22Rv1 (cell line): ENCODE measurements at regions not wholly inside any gene's neighbourhood (a gene's known extent, or its start where the extent isn't known, plus 50 kb on each side); places are given as distances from the start of the nearest gene placed in this dataset.

Experiments
- ZFX ChIP-seq: fragments of 450-650 bp; IDR thresholded peaks from 2 replicates; pipeline ENCODE4 v1.6.1; 2017; ENCODE audit warnings: antibody characterized with exemption, borderline replicate concordance
- TF ChIP-seq, protein P1 (sequence below): fragments of 450-650 bp; IDR thresholded peaks from 2 replicates; pipeline ENCODE4 v1.5.1; 2017; ENCODE audit warnings: mild to moderate bottlenecking

DNA sequence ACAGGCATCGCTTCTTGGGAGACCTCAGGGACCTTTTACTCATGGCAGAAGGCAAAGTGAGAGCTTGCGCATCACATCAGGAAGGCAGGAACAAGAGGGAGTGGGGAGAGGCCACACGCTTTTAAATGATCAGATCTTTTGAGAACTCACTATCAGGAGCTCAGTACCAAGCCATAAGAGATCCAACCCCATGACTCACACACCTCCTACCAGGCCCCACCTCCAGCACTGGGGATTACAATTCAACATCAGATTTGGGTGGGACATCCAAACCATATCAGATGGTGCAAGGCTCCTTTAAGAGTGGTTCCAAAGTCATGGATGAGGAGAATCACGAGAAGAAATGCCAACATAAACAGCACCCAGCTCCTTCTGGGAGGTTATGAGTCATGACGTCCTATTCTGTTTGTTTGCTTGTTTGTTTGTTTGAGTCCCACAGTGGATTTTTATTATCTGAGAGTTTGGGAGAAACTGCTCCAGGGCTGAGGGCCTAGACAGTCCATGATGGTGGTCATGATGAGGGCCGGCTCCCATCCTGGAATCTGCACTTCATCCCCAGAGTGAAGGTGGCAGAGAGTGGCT lies 453.5 kb downstream of the GADD45G start:
- TF ChIP-seq, protein P1, sequence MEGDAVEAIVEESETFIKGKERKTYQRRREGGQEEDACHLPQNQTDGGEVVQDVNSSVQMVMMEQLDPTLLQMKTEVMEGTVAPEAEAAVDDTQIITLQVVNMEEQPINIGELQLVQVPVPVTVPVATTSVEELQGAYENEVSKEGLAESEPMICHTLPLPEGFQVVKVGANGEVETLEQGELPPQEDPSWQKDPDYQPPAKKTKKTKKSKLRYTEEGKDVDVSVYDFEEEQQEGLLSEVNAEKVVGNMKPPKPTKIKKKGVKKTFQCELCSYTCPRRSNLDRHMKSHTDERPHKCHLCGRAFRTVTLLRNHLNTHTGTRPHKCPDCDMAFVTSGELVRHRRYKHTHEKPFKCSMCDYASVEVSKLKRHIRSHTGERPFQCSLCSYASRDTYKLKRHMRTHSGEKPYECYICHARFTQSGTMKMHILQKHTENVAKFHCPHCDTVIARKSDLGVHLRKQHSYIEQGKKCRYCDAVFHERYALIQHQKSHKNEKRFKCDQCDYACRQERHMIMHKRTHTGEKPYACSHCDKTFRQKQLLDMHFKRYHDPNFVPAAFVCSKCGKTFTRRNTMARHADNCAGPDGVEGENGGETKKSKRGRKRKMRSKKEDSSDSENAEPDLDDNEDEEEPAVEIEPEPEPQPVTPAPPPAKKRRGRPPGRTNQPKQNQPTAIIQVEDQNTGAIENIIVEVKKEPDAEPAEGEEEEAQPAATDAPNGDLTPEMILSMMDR: no peak
- TF ChIP-seq ZFX: no peak
